ENCODE measurements at regions not wholly inside any gene's neighbourhood (a gene's known extent, or its start where the extent isn't known, plus 50 kb on each side); places are given as distances from the start of the nearest gene placed in this dataset.

- Histone ChIP-seq H3K4me3 (no peak overlapping the region), H3K9me3 (no peaks in the 10 kb centered on the region), H3K36me3 (replicated peaks in 1 of 2; ENCODE audit: insufficient read depth in 1 of 2, low read depth in 2 of 2) (no peaks in the 10 kb centered on the region), H3K27ac (no peak overlapping the region), H3K27me3 (no peaks in the 10 kb centered on the region), H3K4me1 (peaks cover 9% of the 10 kb centered on the region)
- 86% methylated on average over 5 of the region's 5 CpGs for WGBS, 2 donors
- intact Hi-C loops (cut with DNase I): no loop called here
- DNase-seq (no peak), ATAC-seq (no peak)
- TF ChIP-seq CTCF (IDR thresholded peaks at IDR 0.05) (no peak), POLR2A (IDR thresholded peaks at IDR 0.05) (no peak)
Measured at GRCh38 chr14:89540830-89541470, 123.9 kb upstream of the FOXN3 start.

- Histone ChIP-seq H3K4me3 (no peak overlapping the region), H3K9me3 (no peaks in the 10 kb centered on the region), H3K4me1 (peaks cover 17% of the 10 kb centered on the region), H3K27me3 (no peaks in the 10 kb centered on the region), H3K36me3 (replicated peaks in 1 of 2; ENCODE audit: insufficient read depth in 1 of 2, low read depth in 2 of 2) (no peaks in the 10 kb centered on the region), H3K27ac (peak overlapping the region in 3 of 4 donors; percentile 15 to 32 (median 27))
- ATAC-seq (peak; percentile 67), DNase-seq (peak; percentile 16 to 53 (median 34))
- 64 to 71% methylated on average over 20 of the region's 20 CpGs for WGBS, 2 donors
- intact Hi-C loops (cut with DNase I): no loop called here
- TF ChIP-seq POLR2A (IDR thresholded peaks at IDR 0.05) (no peak), CTCF (IDR thresholded peaks at IDR 0.05) (peak in 1 of 7 experiments; percentile 4)
Measured at GRCh38 chr14:89540009-89540829, 123.2 kb upstream of the FOXN3 start.

- no peaks in the 10 kb centered on the region for H3K9me3 ChIP-seq
- peaks cover 14% of the 10 kb centered on the region for H3K4me1 ChIP-seq
- H3K27ac ChIP-seq: no peak overlapping the region
- WGBS, 2 donors: 48 to 62% methylated on average over 4 of the region's 4 CpGs
- H3K27me3 ChIP-seq: no peaks in the 10 kb centered on the region
- ATAC-seq (no peak), DNase-seq (no peak)
- TF ChIP-seq CTCF (IDR thresholded peaks at IDR 0.05) (no peak), POLR2A (IDR thresholded peaks at IDR 0.05) (no peak)
- no peak overlapping the region for H3K4me3 ChIP-seq
- no peaks in the 10 kb centered on the region for H3K36me3 ChIP-seq (replicated peaks in 1 of 2; ENCODE audit: insufficient read depth in 1 of 2, low read depth in 2 of 2)
- intact Hi-C loops (cut with DNase I): no loop called here
Measured at GRCh38 chr14:89537911-89538310, 120.9 kb upstream of the FOXN3 start.

GRCh38 chr14:89534902-89535685 lies 118.1 kb upstream of the FOXN3 start:
- DNase-seq: no peak
- 70 to 74% methylated on average over 4 of the region's 4 CpGs for whole genome bisulfite sequencing, 2 donors

More at GRCh38 chr14:89534902-89535685, 118.1 kb upstream of the FOXN3 start:
- Histone ChIP-seq H3K27ac (no peak overlapping the region), H3K4me3 (no peak overlapping the region), H3K4me1 (peaks cover 11% of the 10 kb centered on the region), H3K36me3 (replicated peaks in 1 of 2; ENCODE audit: insufficient read depth in 1 of 2, low read depth in 2 of 2) (no peaks in the 10 kb centered on the region), H3K27me3 (no peaks in the 10 kb centered on the region), H3K9me3 (no peaks in the 10 kb centered on the region)
- no peak for ATAC-seq
- TF ChIP-seq POLR2A (IDR thresholded peaks at IDR 0.05) (no peak), CTCF (IDR thresholded peaks at IDR 0.05) (no peak)
- intact Hi-C loops (cut with DNase I): no loop called here

Measured in body of pancreas (tissue), 4 donors.